ENCODE measurements at regions not wholly inside any gene's neighbourhood (a gene's known extent, or its start where the extent isn't known, plus 50 kb on each side); places are given as distances from the start of the nearest gene placed in this dataset.

DNA sequence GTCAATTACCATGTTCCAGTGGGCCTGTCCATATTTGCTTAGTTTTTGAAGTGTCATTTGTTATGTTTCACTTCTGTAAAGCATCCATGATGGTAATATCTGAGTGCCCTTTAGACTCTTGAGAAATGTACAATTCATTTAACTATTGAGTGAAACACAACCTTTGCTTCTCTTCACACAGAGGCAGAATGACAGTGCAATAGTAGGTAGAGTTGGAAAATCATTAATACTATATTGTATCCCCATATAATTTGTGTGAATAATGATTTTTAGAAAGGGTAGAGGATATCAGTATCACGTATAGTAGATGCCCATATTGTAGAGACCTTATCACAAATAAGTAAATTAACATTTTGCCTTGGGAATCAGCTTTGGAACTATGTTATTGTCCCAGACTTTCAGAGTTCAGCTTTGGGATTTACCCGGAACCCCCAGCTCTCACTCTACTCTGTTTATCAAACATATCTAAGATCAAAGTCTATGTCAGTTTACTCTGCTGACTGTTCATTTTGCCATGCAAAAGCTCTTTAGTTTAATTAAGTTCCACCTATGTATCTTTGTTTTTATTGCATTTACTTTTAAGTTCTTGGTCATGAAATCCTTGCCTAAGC, 172.7 kb upstream of the NOL4 start:
- no peaks in the 10 kb centered on the region for H3K36me3 ChIP-seq (replicated peaks in 1 of 2; ENCODE audit: control insufficient read depth in 1 of 2, insufficient read depth in 2 of 2, low read length in 2 of 2)
- ChIA-PET POLR2A (no interaction called here), CTCF (ENCODE audit: low intra/inter-chr PET ratio, low total read pairs) (no interaction called here)
- peak overlapping the region in 1 of 3 experiments; percentile 11; a peak in 2 of 6 replicates for H3K4me3 ChIP-seq (replicated peaks in 1 of 3; ENCODE audit: insufficient read depth in 1 of 3, low read depth in 2 of 3, low read length in 3 of 3)
- 0% methylated on average over 2 of the region's 2 CpGs for WGBS (ENCODE audit: low lambda C conversion rate)
- H4K20me1 ChIP-seq (ENCODE audit: insufficient read depth, low read length), result no peaks in the 10 kb centered on the region
- DNase-seq (ENCODE audit: low spot score), result peak; percentile 70
- intact Hi-C loops (cut with micrococcal nuclease; ENCODE audit: unreplicated experiment), result loop anchor here (5.0 to 10.0 kb wide), 2 partner anchors 47 to 95 kb away; no protein-coding TSS in a partner anchor
- FAIRE-seq, result peak; percentile 64
- H3K27me3 ChIP-seq (ENCODE audit: control insufficient read depth in 1 of 2, insufficient read depth in 2 of 2, low read length in 2 of 2), result no peaks in the 10 kb centered on the region
- ATAC-seq, result peak; percentile 96
- no peak overlapping the region for H3K9ac ChIP-seq (ENCODE audit: insufficient read depth, low read depth, low read length)
- BruUV-seq (replicated peaks), result no TSS peak
- in situ Hi-C loops (cut with HindIII; ENCODE audit: extremely low pct_ligation_motif_present, low pct_unique_long_range_greater_than_20kb), result no loop called here
- no peaks in the 10 kb centered on the region for H3K9me3 ChIP-seq (ENCODE audit: low read length)
- peaks cover 31% of the 10 kb centered on the region for H3K4me1 ChIP-seq (ENCODE audit: insufficient read depth, low read length)
- H2AFZ ChIP-seq (ENCODE audit: low read length), result no peak overlapping the region
- peak overlapping the region; percentile 77 for H3K27ac ChIP-seq (ENCODE audit: extremely low read length, insufficient read depth, low read length)
- no peaks in the 10 kb centered on the region for H3K79me2 ChIP-seq (ENCODE audit: insufficient read depth, low read length)
- peak overlapping the region; percentile 68 for H3K4me2 ChIP-seq (ENCODE audit: low read depth, low read length)
- no peak for TF ChIP-seq NCOA5 (CRISPR knock-in tag; IDR thresholded peaks at IDR 0.05)
- no peak for TF ChIP-seq ZNF230 (CRISPR knock-in tag; IDR thresholded peaks at IDR 0.05)
- no peak for TF ChIP-seq AHR (CRISPR knock-in tag; IDR thresholded peaks at IDR 0.05)
- TF ChIP-seq, protein P1, sequence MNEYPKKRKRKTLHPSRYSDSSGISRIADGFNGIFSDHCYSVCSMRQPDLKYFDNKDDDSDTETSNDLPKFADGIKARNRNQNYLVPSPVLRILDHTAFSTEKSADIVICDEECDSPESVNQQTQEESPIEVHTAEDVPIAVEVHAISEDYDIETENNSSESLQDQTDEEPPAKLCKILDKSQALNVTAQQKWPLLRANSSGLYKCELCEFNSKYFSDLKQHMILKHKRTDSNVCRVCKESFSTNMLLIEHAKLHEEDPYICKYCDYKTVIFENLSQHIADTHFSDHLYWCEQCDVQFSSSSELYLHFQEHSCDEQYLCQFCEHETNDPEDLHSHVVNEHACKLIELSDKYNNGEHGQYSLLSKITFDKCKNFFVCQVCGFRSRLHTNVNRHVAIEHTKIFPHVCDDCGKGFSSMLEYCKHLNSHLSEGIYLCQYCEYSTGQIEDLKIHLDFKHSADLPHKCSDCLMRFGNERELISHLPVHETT (CRISPR knock-in tag; conservative IDR thresholded peaks at IDR 0.05), result no peak
- no peak for TF ChIP-seq NFRKB (IDR thresholded peaks at IDR 0.05)
- peak; percentile 24 for TF ChIP-seq HNF4G (IDR thresholded peaks at IDR 0.05; ENCODE audit: borderline replicate concordance, low read depth, low read length)
- no peak for TF ChIP-seq HNF4G (CRISPR knock-in tag; IDR thresholded peaks at IDR 0.05; ENCODE audit: borderline replicate concordance, low read depth)
- TF ChIP-seq ZNF614 (CRISPR knock-in tag; IDR thresholded peaks at IDR 0.05; ENCODE audit: borderline replicate concordance), result no peak
- TF ChIP-seq FOXP1 (IDR thresholded peaks at IDR 0.05), result no peak
- TF ChIP-seq FOXP1 (CRISPR knock-in tag; IDR thresholded peaks at IDR 0.05), result 0 out of 2 replicates have a peak, but pooled peaks have one; percentile 10
- TF ChIP-seq ZNF431 (CRISPR knock-in tag; IDR thresholded peaks at IDR 0.05; ENCODE audit: borderline replicate concordance, low read depth), result no peak
- peak; percentile 64; the same call in 1 of the 2 replicates for TF ChIP-seq NFE2L2 (IDR thresholded peaks at IDR 0.05; ENCODE audit: low read length)
- no peak for TF ChIP-seq ZSCAN22 (CRISPR knock-in tag; IDR thresholded peaks at IDR 0.05)
- no peak; the same call in 1 of the 2 replicates for TF ChIP-seq KDM6A (CRISPR knock-in tag; IDR thresholded peaks at IDR 0.05; ENCODE audit: low read depth)
- TF ChIP-seq EP300 (IDR thresholded peaks at IDR 0.05; ENCODE audit: low read depth in 2 of 2, low read length in 2 of 2), result peak in 1 of 2 experiments; percentile 1; a peak in 1 of 4 replicates
- no peak for TF ChIP-seq EP300 (CRISPR knock-in tag; IDR thresholded peaks at IDR 0.05; ENCODE audit: borderline replicate concordance)
- TF ChIP-seq ARHGAP35 (CRISPR knock-in tag; IDR thresholded peaks at IDR 0.05; ENCODE audit: borderline replicate concordance), result no peak
- TF ChIP-seq, protein P2, sequence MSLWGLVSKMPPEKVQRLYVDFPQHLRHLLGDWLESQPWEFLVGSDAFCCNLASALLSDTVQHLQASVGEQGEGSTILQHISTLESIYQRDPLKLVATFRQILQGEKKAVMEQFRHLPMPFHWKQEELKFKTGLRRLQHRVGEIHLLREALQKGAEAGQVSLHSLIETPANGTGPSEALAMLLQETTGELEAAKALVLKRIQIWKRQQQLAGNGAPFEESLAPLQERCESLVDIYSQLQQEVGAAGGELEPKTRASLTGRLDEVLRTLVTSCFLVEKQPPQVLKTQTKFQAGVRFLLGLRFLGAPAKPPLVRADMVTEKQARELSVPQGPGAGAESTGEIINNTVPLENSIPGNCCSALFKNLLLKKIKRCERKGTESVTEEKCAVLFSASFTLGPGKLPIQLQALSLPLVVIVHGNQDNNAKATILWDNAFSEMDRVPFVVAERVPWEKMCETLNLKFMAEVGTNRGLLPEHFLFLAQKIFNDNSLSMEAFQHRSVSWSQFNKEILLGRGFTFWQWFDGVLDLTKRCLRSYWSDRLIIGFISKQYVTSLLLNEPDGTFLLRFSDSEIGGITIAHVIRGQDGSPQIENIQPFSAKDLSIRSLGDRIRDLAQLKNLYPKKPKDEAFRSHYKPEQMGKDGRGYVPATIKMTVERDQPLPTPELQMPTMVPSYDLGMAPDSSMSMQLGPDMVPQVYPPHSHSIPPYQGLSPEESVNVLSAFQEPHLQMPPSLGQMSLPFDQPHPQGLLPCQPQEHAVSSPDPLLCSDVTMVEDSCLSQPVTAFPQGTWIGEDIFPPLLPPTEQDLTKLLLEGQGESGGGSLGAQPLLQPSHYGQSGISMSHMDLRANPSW (CRISPR knock-in tag; IDR thresholded peaks at IDR 0.05; ENCODE audit: borderline replicate concordance), result no peak
- TF ChIP-seq HNF4A (CRISPR knock-in tag; IDR thresholded peaks at IDR 0.05), result peak; percentile 77
- TF ChIP-seq, protein P3, sequence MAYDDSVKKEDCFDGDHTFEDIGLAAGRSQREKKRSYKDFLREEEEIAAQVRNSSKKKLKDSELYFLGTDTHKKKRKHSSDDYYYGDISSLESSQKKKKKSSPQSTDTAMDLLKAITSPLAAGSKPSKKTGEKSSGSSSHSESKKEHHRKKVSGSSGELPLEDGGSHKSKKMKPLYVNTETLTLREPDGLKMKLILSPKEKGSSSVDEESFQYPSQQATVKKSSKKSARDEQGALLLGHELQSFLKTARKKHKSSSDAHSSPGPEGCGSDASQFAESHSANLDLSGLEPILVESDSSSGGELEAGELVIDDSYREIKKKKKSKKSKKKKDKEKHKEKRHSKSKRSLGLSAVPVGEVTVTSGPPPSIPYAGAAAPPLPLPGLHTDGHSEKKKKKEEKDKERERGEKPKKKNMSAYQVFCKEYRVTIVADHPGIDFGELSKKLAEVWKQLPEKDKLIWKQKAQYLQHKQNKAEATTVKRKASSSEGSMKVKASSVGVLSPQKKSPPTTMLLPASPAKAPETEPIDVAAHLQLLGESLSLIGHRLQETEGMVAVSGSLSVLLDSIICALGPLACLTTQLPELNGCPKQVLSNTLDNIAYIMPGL (CRISPR knock-in tag; IDR thresholded peaks at IDR 0.05; ENCODE audit: borderline replicate concordance in 1 of 2, low read depth in 1 of 2), result no peak
